ENCODE measurements at regions not wholly inside any gene's neighbourhood (a gene's known extent, or its start where the extent isn't known, plus 50 kb on each side); places are given as distances from the start of the nearest gene placed in this dataset.

GRCh38 chr11:36985562-36985961 lies 387.5 kb upstream of the RAG2 start:
- DNase-seq (ENCODE audit: low read depth in 1 of 2, low spot score in 1 of 2) (no peak), ATAC-seq (no peak), FAIRE-seq (no peak)
- ChIA-PET CTCF (no interaction called here), POLR2A (no interaction called here)
- WGBS (ENCODE audit: missing lambda C conversion rate): 4% methylated on average over 3 of the region's 3 CpGs
- Histone ChIP-seq H3K4me2 (no peak overlapping the region), H3K9me3 (no peaks in the 10 kb centered on the region), H3K4me1 (no peaks in the 10 kb centered on the region), H3K4me3 (no peak overlapping the region), H3K27ac (no peak overlapping the region)
- no peak for TF ChIP-seq HOXB13 (CRISPR knock-in tag; IDR thresholded peaks at IDR 0.05; ENCODE audit: low read depth)
- TF ChIP-seq USF2 (IDR thresholded peaks at IDR 0.05): no peak
- TF ChIP-seq ZNF302 (CRISPR knock-in tag; IDR thresholded peaks at IDR 0.05): no peak
- TF ChIP-seq ZFP36 (IDR thresholded peaks at IDR 0.05; ENCODE audit: borderline replicate concordance, partially characterized antibody): no peak
- TF ChIP-seq MYC (IDR thresholded peaks at IDR 0.05; ENCODE audit: borderline replicate concordance, low read length): no peak
- no peak for TF ChIP-seq EP300 (IDR thresholded peaks at IDR 0.05)
- no peak for TF ChIP-seq CBX2 (IDR thresholded peaks at IDR 0.05; ENCODE audit: borderline replicate concordance, low read depth)
- TF ChIP-seq BCL3 (IDR thresholded peaks at IDR 0.05): no peak
- no peak for TF ChIP-seq FOXS1 (CRISPR knock-in tag; IDR thresholded peaks at IDR 0.05)
- no peak for TF ChIP-seq RCOR1 (IDR thresholded peaks at IDR 0.05; ENCODE audit: low read depth, low read length)
- no peak for TF ChIP-seq ELK1 (IDR thresholded peaks at IDR 0.05; ENCODE audit: low read depth, low read length)
- no peak for TF ChIP-seq SMC3 (IDR thresholded peaks at IDR 0.05)
- no peak for TF ChIP-seq ZSCAN20 (CRISPR knock-in tag; IDR thresholded peaks at IDR 0.05)
- no peak for TF ChIP-seq NR3C1 (IDR thresholded peaks at IDR 0.05)
- no peak for TF ChIP-seq CTCF (IDR thresholded peaks at IDR 0.05)
- no peak for TF ChIP-seq KDM1A (IDR thresholded peaks at IDR 0.05; ENCODE audit: low read depth)
- no peak for TF ChIP-seq HOXB5 (CRISPR knock-in tag; IDR thresholded peaks at IDR 0.05)

- DNase-seq (ENCODE audit: low read depth in 1 of 2, low spot score in 1 of 2): no peak
- no peaks in the 10 kb centered on the region for H3K4me1 ChIP-seq
- TF ChIP-seq MYC (IDR thresholded peaks at IDR 0.05; ENCODE audit: borderline replicate concordance, low read length) (no peak), CEBPB (IDR thresholded peaks at IDR 0.05) (no peak), REST (IDR thresholded peaks at IDR 0.05) (no peak), JUNB (IDR thresholded peaks at IDR 0.05) (no peak), SMC3 (IDR thresholded peaks at IDR 0.05) (no peak), ELK1 (IDR thresholded peaks at IDR 0.05; ENCODE audit: low read depth, low read length) (no peak), ATOH8 (CRISPR knock-in tag; IDR thresholded peaks at IDR 0.05; ENCODE audit: low read depth) (no peak), CHD4 (IDR thresholded peaks at IDR 0.05; ENCODE audit: borderline replicate concordance) (no peak), SREBF2 (IDR thresholded peaks at IDR 0.05) (no peak), TP53 (CRISPR knock-in tag; IDR thresholded peaks at IDR 0.05) (no peak), MAX (IDR thresholded peaks at IDR 0.05) (no peak), EHF (CRISPR knock-in tag; IDR thresholded peaks at IDR 0.05) (no peak)
- H3K9me3 ChIP-seq: peaks cover 2% of the 10 kb centered on the region; the same call in 1 of the 3 replicates
- H3K27ac ChIP-seq: no peak overlapping the region
- ChIA-PET POLR2A (no interaction called here), CTCF (no interaction called here)
- FAIRE-seq: no peak
- WGBS (ENCODE audit: missing lambda C conversion rate): 0% methylated on average over 2 of the region's 2 CpGs
- H3K4me2 ChIP-seq: no peak overlapping the region
- no peak overlapping the region for H3K4me3 ChIP-seq
- ATAC-seq: no peak
Observed at GRCh38 chr11:36976741-36977140, 378.7 kb upstream of the RAG2 start.
